ENCODE measurements at regions not wholly inside any gene's neighbourhood (a gene's known extent, or its start where the extent isn't known, plus 50 kb on each side); places are given as distances from the start of the nearest gene placed in this dataset.

- Mint-ChIP-seq H3K9me3 (no peaks in the 10 kb centered on the region), H3K4me3 (no peak overlapping the region), H3K27me3 (no peaks in the 10 kb centered on the region), H3K27ac (no peak overlapping the region), H3K4me1 (ENCODE audit: unreplicated experiment) (peaks cover 19% of the 10 kb centered on the region), H3K36me3 (peaks cover 4% of the 10 kb centered on the region)
- DNase-seq (ENCODE audit: extremely low spot score, unreplicated experiment), result no peak
- no peak for TF ChIP-seq CTCF (conservative IDR thresholded peaks at IDR 0.05)
These were observed 82.0 kb downstream of the NCOR2 start for GRCh38 chr12:124485371-124485770.

- H3K27me3 Mint-ChIP-seq, result no peaks in the 10 kb centered on the region
- no peak for TF ChIP-seq CTCF (conservative IDR thresholded peaks at IDR 0.05)
- H3K4me1 Mint-ChIP-seq (ENCODE audit: unreplicated experiment), result peaks cover 20% of the 10 kb centered on the region
- H3K27ac Mint-ChIP-seq, result peak overlapping the region; percentile 61
- DNase-seq (ENCODE audit: extremely low spot score, unreplicated experiment), result no peak
- H3K4me3 Mint-ChIP-seq, result no peak overlapping the region
- no peaks in the 10 kb centered on the region for H3K9me3 Mint-ChIP-seq
- peaks cover 4% of the 10 kb centered on the region for H3K36me3 Mint-ChIP-seq
These were observed 82.9 kb downstream of the NCOR2 start for GRCh38 chr12:124484526-124484953.

- H3K27me3 Mint-ChIP-seq, result no peaks in the 10 kb centered on the region
- H3K36me3 Mint-ChIP-seq, result peaks cover 4% of the 10 kb centered on the region
- DNase-seq (ENCODE audit: extremely low spot score, unreplicated experiment), result no peak
- no peak overlapping the region for H3K4me3 Mint-ChIP-seq
- no peak overlapping the region for H3K27ac Mint-ChIP-seq
- TF ChIP-seq CTCF (conservative IDR thresholded peaks at IDR 0.05), result no peak
- H3K9me3 Mint-ChIP-seq, result no peaks in the 10 kb centered on the region
- H3K4me1 Mint-ChIP-seq (ENCODE audit: unreplicated experiment), result peaks cover 22% of the 10 kb centered on the region
These were observed 83.3 kb downstream of the NCOR2 start for GRCh38 chr12:124484067-124484466.

GRCh38 chr12:124482901-124483799, 84.3 kb downstream of the NCOR2 start:
- Mint-ChIP-seq H3K9me3 (no peaks in the 10 kb centered on the region), H3K27me3 (no peaks in the 10 kb centered on the region), H3K27ac (no peak overlapping the region), H3K4me3 (no peak overlapping the region), H3K36me3 (peaks cover 4% of the 10 kb centered on the region), H3K4me1 (ENCODE audit: unreplicated experiment) (peaks cover 26% of the 10 kb centered on the region)
- DNase-seq (ENCODE audit: extremely low spot score, unreplicated experiment), result no peak
- no peak for TF ChIP-seq CTCF (conservative IDR thresholded peaks at IDR 0.05)

- peaks cover 20% of the 10 kb centered on the region for H3K4me1 Mint-ChIP-seq (ENCODE audit: unreplicated experiment)
- peaks cover 5% of the 10 kb centered on the region for H3K36me3 Mint-ChIP-seq
- no peak overlapping the region for H3K27ac Mint-ChIP-seq
- H3K9me3 Mint-ChIP-seq, result no peaks in the 10 kb centered on the region
- H3K27me3 Mint-ChIP-seq, result no peaks in the 10 kb centered on the region
- no peak for TF ChIP-seq CTCF (conservative IDR thresholded peaks at IDR 0.05)
- no peak overlapping the region for H3K4me3 Mint-ChIP-seq
- DNase-seq (ENCODE audit: extremely low spot score, unreplicated experiment), result no peak
These were observed 84.9 kb downstream of the NCOR2 start for GRCh38 chr12:124482567-124482893.
